H9 (cell line): ENCODE measurements at regions not wholly inside any gene's neighbourhood (a gene's known extent, or its start where the extent isn't known, plus 50 kb on each side); places are given as distances from the start of the nearest gene placed in this dataset.

Source experiments
- DNase-seq: peaks from one replicate; pipeline ENCODE4 v3.0.0-alpha.2; 2017
- H2AFZ ChIP-seq: one replicate; pipeline ENCODE4 v1.6.1; 2013; ENCODE audit warnings: mild to moderate bottlenecking, low read length, control low read depth, moderate library complexity
- H2AK5ac ChIP-seq: 2 replicates; pipeline ENCODE4 v1.6.1; 2013; ENCODE audit warnings: low read length, control low read depth, mixed read lengths; ENCODE audit not compliant: insufficient read length
- H2BK120ac ChIP-seq: one replicate; pipeline ENCODE4 v1.6.1; 2013; ENCODE audit warnings: low read depth, mild to moderate bottlenecking, low read length, control low read depth, inconsistent platforms; ENCODE audit not compliant: poor library complexity, severe bottlenecking
- H2BK12ac ChIP-seq: 2 replicates; pipeline ENCODE4 v1.6.1; 2013; ENCODE audit warnings: low read length, control low read depth, mixed read lengths, low read depth; ENCODE audit not compliant: insufficient read length
- H2BK15ac ChIP-seq: 2 replicates; pipeline ENCODE4 v1.6.1; 2013; ENCODE audit warnings: low read depth, low read length, control low read depth
- H2BK20ac ChIP-seq: one replicate; pipeline ENCODE4 v1.6.1; 2013; ENCODE audit warnings: low read depth, mild to moderate bottlenecking, low read length, control low read depth, inconsistent platforms; ENCODE audit not compliant: poor library complexity, severe bottlenecking
- H2BK5ac ChIP-seq: 2 replicates; pipeline ENCODE4 v1.6.1; 2013; ENCODE audit warnings: low read length, control low read depth, mixed read lengths; ENCODE audit not compliant: insufficient read length
- H3K14ac ChIP-seq: 2 replicates; pipeline ENCODE4 v1.6.1; 2013; ENCODE audit warnings: low read length, control low read depth; ENCODE audit not compliant: insufficient read depth
- H3K18ac ChIP-seq: 2 replicates; pipeline ENCODE4 v1.6.1; 2013; ENCODE audit warnings: low read depth, mild to moderate bottlenecking, mixed read lengths, low read length, control low read depth; ENCODE audit not compliant: insufficient read length
- H3K23ac ChIP-seq: 2 replicates; pipeline ENCODE4 v1.6.1; 2013; ENCODE audit warnings: low read length, control low read depth, mixed read lengths, low read depth; ENCODE audit not compliant: insufficient read length
- H3K23me2 ChIP-seq: 2 replicates; pipeline ENCODE4 v1.6.1; 2013; ENCODE audit warnings: low read depth, mild to moderate bottlenecking, mixed read lengths, low read length, control low read depth; ENCODE audit not compliant: insufficient read length, poor library complexity, severe bottlenecking
- H3K27ac ChIP-seq: 2 replicates; pipeline ENCODE4 v1.5.1; 2013; ENCODE audit warnings: low read length, control low read depth, mixed read lengths, low read depth; ENCODE audit not compliant: insufficient read length
- H3K27me3 ChIP-seq: 2 replicates; pipeline ENCODE4 v1.6.1; 2013; ENCODE audit warnings: low read length, control low read depth, inconsistent platforms; ENCODE audit not compliant: insufficient read depth
- H3K4ac ChIP-seq: 2 replicates; pipeline ENCODE4 v1.6.1; 2013; ENCODE audit warnings: low read depth, mild to moderate bottlenecking, control low read depth, inconsistent platforms, low read length, moderate library complexity
- H3K4me1 ChIP-seq: 2 replicates; pipeline ENCODE4 v1.6.1; 2013; ENCODE audit warnings: low read length, control low read depth, inconsistent platforms; ENCODE audit not compliant: insufficient read depth
- H3K4me2 ChIP-seq: 2 replicates; pipeline ENCODE4 v1.6.1; 2013; ENCODE audit warnings: low read length, control low read depth, mixed read lengths; ENCODE audit not compliant: insufficient read length, insufficient read depth
- H3K56ac ChIP-seq: 2 replicates; pipeline ENCODE4 v1.6.1; 2013; ENCODE audit warnings: low read depth, mild to moderate bottlenecking, mixed read lengths, low read length, control low read depth; ENCODE audit not compliant: insufficient read length
- H3K79me1 ChIP-seq: 2 replicates; pipeline ENCODE4 v1.6.1; 2013; ENCODE audit warnings: low read depth, mild to moderate bottlenecking, moderate library complexity, low read length, control low read depth, inconsistent platforms; ENCODE audit not compliant: insufficient read depth, poor library complexity, severe bottlenecking
- H3K79me2 ChIP-seq: 2 replicates; pipeline ENCODE4 v1.6.1; 2013; ENCODE audit warnings: low read length, control low read depth, inconsistent platforms; ENCODE audit not compliant: insufficient read depth
- H3K9ac ChIP-seq: 2 replicates; pipeline ENCODE4 v1.6.1; 2013; ENCODE audit warnings: low read length, control low read depth, mixed read lengths; ENCODE audit not compliant: insufficient read length; ENCODE audit errors: extremely low read depth
- H3K9me3 ChIP-seq: one replicate; pipeline ENCODE4 v1.6.1; 2013; ENCODE audit warnings: low read depth, low read length, inconsistent platforms; ENCODE audit not compliant: control insufficient read depth
- H3T11ph ChIP-seq: one replicate; pipeline ENCODE4 v1.6.1; 2013; ENCODE audit warnings: mild to moderate bottlenecking, low read length, control low read depth, inconsistent platforms
- H4K20me1 ChIP-seq: one replicate; pipeline ENCODE4 v1.6.1; 2013; ENCODE audit not compliant: control insufficient read depth, insufficient read length, insufficient read depth
- H4K5ac ChIP-seq: 2 replicates; pipeline ENCODE4 v1.6.1; 2013; ENCODE audit warnings: low read depth, mild to moderate bottlenecking, mixed read lengths, low read length, control low read depth; ENCODE audit not compliant: insufficient read length
- H4K8ac ChIP-seq: replicated peaks from 2 replicates; pipeline ENCODE4 v1.6.1; 2013; ENCODE audit warnings: low read length, control low read depth, mixed read lengths, low read depth; ENCODE audit not compliant: insufficient read length
- H4K91ac ChIP-seq: 2 replicates; pipeline ENCODE4 v1.6.1; 2013; ENCODE audit warnings: low read depth, mild to moderate bottlenecking, moderate library complexity, mixed read lengths, low read length, control low read depth; ENCODE audit not compliant: insufficient read length
- H3K27ac Mint-ChIP-seq, 3 experiments: 2 replicates in 2 of 3; 3 replicates in 1 of 3; pipeline ENCODE4 v1.8.0; 2020 to 2021; ENCODE audit warnings: mixed read lengths in 3 of 3, mild to moderate bottlenecking in 1 of 3, moderate library complexity in 1 of 3
- H3K27me3 Mint-ChIP-seq: 2 replicates; pipeline ENCODE4 v1.8.0; 2021; ENCODE audit warnings: low read depth, mild to moderate bottlenecking, moderate library complexity, mixed read lengths
- H3K36me3 Mint-ChIP-seq, 3 experiments: 2 replicates in 2 of 3; 3 replicates in 1 of 3; pipeline ENCODE4 v1.8.0; 2020 to 2021; ENCODE audit warnings: low read depth in 3 of 3, mixed read lengths in 3 of 3; ENCODE audit not compliant: insufficient read depth in 1 of 3
- H3K4me1 Mint-ChIP-seq, 2 experiments: 2 replicates each; pipeline ENCODE4 v1.8.0; 2020; ENCODE audit warnings: mixed read lengths in 2 of 2
- H3K4me3 Mint-ChIP-seq, 2 experiments: 2 replicates in 1 of 2; 3 replicates in 1 of 2; pipeline ENCODE4 v1.8.0; 2020 to 2021; ENCODE audit warnings: mild to moderate bottlenecking in 2 of 2, mixed read lengths in 2 of 2, moderate library complexity in 1 of 2
- H3K9me3 Mint-ChIP-seq, 2 experiments: 2 replicates in 1 of 2; 3 replicates in 1 of 2; pipeline ENCODE4 v1.8.0; 2020; ENCODE audit warnings: mild to moderate bottlenecking in 2 of 2, mixed read lengths in 2 of 2, moderate library complexity in 1 of 2
- CTCF ChIP-seq: fragments of 200-600 bp; sonication (generic); conservative IDR thresholded peaks from 3 replicates; pipeline ENCODE4 v1.8.0; 2021; ENCODE audit warnings: antibody characterized with exemption, mild to moderate bottlenecking
- WGBS: extraction: QIAGEN DNeasy Blood & Tissue Kit; methylation state at CpG from one replicate; pipeline ENCODE4 v1.1.7; 2013; ENCODE audit warnings: missing lambda C conversion rate, low lambda C conversion rate, mixed read lengths; ENCODE audit not compliant: insufficient read length; ENCODE audit errors: extremely low coverage; 5-methylcytosine and 5-hydroxymethylcytosine counted together

DNA sequence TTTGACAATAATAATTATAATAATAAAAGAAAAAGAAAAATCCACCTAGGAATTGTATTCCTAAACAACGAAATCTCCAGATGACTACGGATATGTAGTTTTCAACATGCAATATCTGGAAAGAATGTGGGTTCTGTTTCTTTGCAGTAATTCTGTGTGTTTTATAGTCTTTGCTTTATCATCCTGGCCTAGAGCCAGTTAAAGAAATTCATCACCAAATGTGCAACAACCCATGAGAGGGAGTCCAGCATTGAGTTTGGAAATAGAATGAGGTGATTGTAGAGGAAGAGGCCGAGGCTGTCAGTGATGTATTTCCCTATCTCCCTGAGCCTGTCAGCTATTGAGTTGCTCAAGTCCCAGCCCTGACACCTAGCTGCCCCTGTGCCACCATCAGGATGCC is 200.5 kb upstream of the DCN start:
- Mint-ChIP-seq H3K36me3 (no peaks in the 10 kb centered on the region; a peak in 1 of 7 replicates), H3K4me1 (peaks cover 34 to 40% of the 10 kb centered on the region in 2 experiments), H3K27me3 (no peaks in the 10 kb centered on the region; the same call in 1 of the 2 replicates), H3K27ac (no peak overlapping the region; a peak in 1 of 7 replicates), H3K9me3 (no peaks in the 10 kb centered on the region), H3K4me3 (no peak overlapping the region)
- no peak overlapping the region for H3K9ac ChIP-seq
- no peak overlapping the region for H2AFZ ChIP-seq
- no peak overlapping the region for H2BK12ac ChIP-seq
- H4K5ac ChIP-seq, result no peak overlapping the region
- no peak overlapping the region for H3K56ac ChIP-seq
- no peak overlapping the region for H3K4ac ChIP-seq
- WGBS, result no CpG with 5 or more reads among the region's 3 CpGs
- no peaks in the 10 kb centered on the region for H4K20me1 ChIP-seq
- no peak overlapping the region for H2BK120ac ChIP-seq
- H3K23me2 ChIP-seq, result no peaks in the 10 kb centered on the region
- H3K27me3 ChIP-seq, result no peaks in the 10 kb centered on the region
- H3K4me1 ChIP-seq, result peaks cover 3% of the 10 kb centered on the region; the same call in 1 of the 2 replicates
- H3K79me1 ChIP-seq, result no peaks in the 10 kb centered on the region
- TF ChIP-seq CTCF, result no peak
- no peak overlapping the region for H3K23ac ChIP-seq
- no peak overlapping the region for H4K8ac ChIP-seq
- H2BK15ac ChIP-seq, result no peak overlapping the region
- no peak overlapping the region for H3K4me2 ChIP-seq
- H2AK5ac ChIP-seq, result no peak overlapping the region
- peak overlapping the region; percentile 45 for H3T11ph ChIP-seq
- no peak overlapping the region for H2BK5ac ChIP-seq
- no peak overlapping the region for H3K18ac ChIP-seq
- H3K79me2 ChIP-seq, result no peaks in the 10 kb centered on the region
- H3K14ac ChIP-seq, result no peak overlapping the region
- no peak overlapping the region for H3K27ac ChIP-seq
- no peak overlapping the region for H2BK20ac ChIP-seq
- no peak for DNase-seq
- no peaks in the 10 kb centered on the region for H3K9me3 ChIP-seq
- H4K91ac ChIP-seq, result no peak overlapping the region
